ENCODE measurements at regions not wholly inside any gene's neighbourhood (a gene's known extent, or its start where the extent isn't known, plus 50 kb on each side); places are given as distances from the start of the nearest gene placed in this dataset.

DNA sequence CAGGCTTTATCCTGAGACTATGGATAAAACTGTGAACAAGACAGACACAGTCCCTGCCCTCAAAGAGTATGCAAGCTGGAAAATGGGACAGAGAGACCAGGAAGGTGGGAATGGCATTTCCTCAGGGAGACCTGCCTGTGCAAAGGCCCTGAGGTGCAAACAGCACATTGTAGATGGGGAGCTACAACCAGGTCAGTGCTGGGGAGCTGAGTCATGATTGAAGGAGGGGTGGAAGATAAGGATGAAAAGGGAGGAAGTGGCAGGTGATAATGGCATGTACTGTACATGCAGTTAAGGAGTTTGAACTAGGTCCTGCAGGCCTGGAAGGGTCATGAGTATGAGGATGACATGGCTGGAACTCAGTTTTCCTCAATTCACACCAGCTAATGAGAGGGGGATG, 75.5 kb upstream of the BOD1 start:
- H3K36me3 ChIP-seq (ENCODE audit: control insufficient read depth, insufficient read depth, low read length), result no peaks in the 10 kb centered on the region
- no peak overlapping the region for H2AFZ ChIP-seq (replicated peaks; ENCODE audit: low read length, poor library complexity)
- H3K27me3 ChIP-seq (ENCODE audit: control insufficient read depth, insufficient read depth, low read length), result peaks cover under 1% of the 10 kb centered on the region; the same call in 1 of the 2 replicates
- no peaks in the 10 kb centered on the region for H3K9me3 ChIP-seq (ENCODE audit: control insufficient read depth, insufficient read depth, low read length)
- POLR2A ChIA-PET (ENCODE audit: unreplicated experiment), result no interaction called here
- H4K91ac ChIP-seq (ENCODE audit: insufficient read depth, low read depth, low read length), result no peak overlapping the region
- no peak overlapping the region for H4K8ac ChIP-seq (ENCODE audit: low read depth in 2 of 2, low read length in 2 of 2)
- ATAC-seq (ENCODE audit: low read depth), result no peak
- H3K4me2 ChIP-seq (ENCODE audit: low read depth, low read length), result no peak overlapping the region
- H3K14ac ChIP-seq (replicated peaks; ENCODE audit: low read depth, low read length), result no peak overlapping the region
- BruUV-seq (replicated peaks), result no TSS peak
- H2BK20ac ChIP-seq (ENCODE audit: low read depth, low read length), result no peak overlapping the region
- H2BK120ac ChIP-seq (ENCODE audit: low read depth, low read length), result no peak overlapping the region
- dilution Hi-C loops (cut with HindIII; ENCODE audit: low sequenced_read_pairs, unreplicated experiment) (no loop called here), in situ Hi-C loops (cut with MboI; ENCODE audit: low sequenced_read_pairs) (no loop called here), intact Hi-C loops (cut with micrococcal nuclease) (no loop called here)
- no peak for DNase-seq
- H4K5ac ChIP-seq (ENCODE audit: low read depth, low read length), result no peak overlapping the region
- H2AK9ac ChIP-seq (replicated peaks; ENCODE audit: low read depth, low read length, poor library complexity), result no peak overlapping the region
- CTCF ChIA-PET, result no interaction called here
- no peaks in the 10 kb centered on the region for H3K79me1 ChIP-seq (ENCODE audit: low read depth in 1 of 2, low read length in 2 of 2)
- no peaks in the 10 kb centered on the region for H3K9me1 ChIP-seq (ENCODE audit: insufficient read depth, low read length)
- H2BK15ac ChIP-seq (ENCODE audit: low read depth, low read length), result no peak overlapping the region
- no peak overlapping the region for H3K9ac ChIP-seq (ENCODE audit: low read depth, low read length)
- no peak overlapping the region for H2BK5ac ChIP-seq (ENCODE audit: low read depth, low read length, poor library complexity, severe bottlenecking)
- H3K4me1 ChIP-seq (ENCODE audit: control insufficient read depth, insufficient read depth, low read length), result no peaks in the 10 kb centered on the region
- H3K27ac ChIP-seq (ENCODE audit: insufficient read depth, low read length), result no peak overlapping the region
- no peak overlapping the region for H3K4ac ChIP-seq (ENCODE audit: low read depth, low read length)
- H3K23ac ChIP-seq (ENCODE audit: low read depth, low read length), result no peak overlapping the region
- no peak overlapping the region for H3K4me3 ChIP-seq (ENCODE audit: insufficient read depth, low read depth, low read length)
- H2AK5ac ChIP-seq (ENCODE audit: low read depth, low read length), result no peak overlapping the region
- H3K56ac ChIP-seq (ENCODE audit: extremely low read depth, insufficient read depth, low read length), result no peak overlapping the region
- H4K20me1 ChIP-seq (ENCODE audit: insufficient read depth, low read length), result no peaks in the 10 kb centered on the region
- no peak overlapping the region for H3K18ac ChIP-seq (ENCODE audit: low read depth, low read length)
- TF ChIP-seq RFX5 (IDR thresholded peaks at IDR 0.05; ENCODE audit: low read depth, low read length) (no peak), CHD1 (IDR thresholded peaks at IDR 0.05; ENCODE audit: low read depth, low read length) (no peak), MAZ (IDR thresholded peaks at IDR 0.05; ENCODE audit: borderline replicate concordance, low read depth, low read length) (no peak), BHLHE40 (IDR thresholded peaks at IDR 0.05; ENCODE audit: low read depth, low read length) (no peak), POLR2A (IDR thresholded peaks at IDR 0.05; ENCODE audit: low read depth, low read length) (no peak), MAFK (IDR thresholded peaks at IDR 0.05; ENCODE audit: low read depth, low read length) (no peak), FOS (IDR thresholded peaks at IDR 0.05; ENCODE audit: low read depth, low read length) (no peak), RAD21 (IDR thresholded peaks at IDR 0.05; ENCODE audit: low read length) (no peak), NFE2L2 (IDR thresholded peaks at IDR 0.05; ENCODE audit: low read depth, low read length) (no peak), SMC3 (IDR thresholded peaks at IDR 0.05; ENCODE audit: low read depth, low read length) (no peak), CEBPB (IDR thresholded peaks at IDR 0.05; ENCODE audit: low read depth, low read length) (no peak)
- TF ChIP-seq, protein P1, sequence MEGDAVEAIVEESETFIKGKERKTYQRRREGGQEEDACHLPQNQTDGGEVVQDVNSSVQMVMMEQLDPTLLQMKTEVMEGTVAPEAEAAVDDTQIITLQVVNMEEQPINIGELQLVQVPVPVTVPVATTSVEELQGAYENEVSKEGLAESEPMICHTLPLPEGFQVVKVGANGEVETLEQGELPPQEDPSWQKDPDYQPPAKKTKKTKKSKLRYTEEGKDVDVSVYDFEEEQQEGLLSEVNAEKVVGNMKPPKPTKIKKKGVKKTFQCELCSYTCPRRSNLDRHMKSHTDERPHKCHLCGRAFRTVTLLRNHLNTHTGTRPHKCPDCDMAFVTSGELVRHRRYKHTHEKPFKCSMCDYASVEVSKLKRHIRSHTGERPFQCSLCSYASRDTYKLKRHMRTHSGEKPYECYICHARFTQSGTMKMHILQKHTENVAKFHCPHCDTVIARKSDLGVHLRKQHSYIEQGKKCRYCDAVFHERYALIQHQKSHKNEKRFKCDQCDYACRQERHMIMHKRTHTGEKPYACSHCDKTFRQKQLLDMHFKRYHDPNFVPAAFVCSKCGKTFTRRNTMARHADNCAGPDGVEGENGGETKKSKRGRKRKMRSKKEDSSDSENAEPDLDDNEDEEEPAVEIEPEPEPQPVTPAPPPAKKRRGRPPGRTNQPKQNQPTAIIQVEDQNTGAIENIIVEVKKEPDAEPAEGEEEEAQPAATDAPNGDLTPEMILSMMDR (conservative IDR thresholded peaks at IDR 0.05; ENCODE audit: low read depth, low read length), result no peak
- TF ChIP-seq, protein P2, sequence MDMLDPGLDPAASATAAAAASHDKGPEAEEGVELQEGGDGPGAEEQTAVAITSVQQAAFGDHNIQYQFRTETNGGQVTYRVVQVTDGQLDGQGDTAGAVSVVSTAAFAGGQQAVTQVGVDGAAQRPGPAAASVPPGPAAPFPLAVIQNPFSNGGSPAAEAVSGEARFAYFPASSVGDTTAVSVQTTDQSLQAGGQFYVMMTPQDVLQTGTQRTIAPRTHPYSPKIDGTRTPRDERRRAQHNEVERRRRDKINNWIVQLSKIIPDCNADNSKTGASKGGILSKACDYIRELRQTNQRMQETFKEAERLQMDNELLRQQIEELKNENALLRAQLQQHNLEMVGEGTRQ (IDR thresholded peaks at IDR 0.05; ENCODE audit: low read depth, low read length), result no peak
